GM12873 (cell line): ENCODE measurements at regions not wholly inside any gene's neighbourhood (a gene's known extent, or its start where the extent isn't known, plus 50 kb on each side); places are given as distances from the start of the nearest gene placed in this dataset.

Experiments
- TF ChIP-seq, protein P1 (sequence below): IDR thresholded peaks from 2 replicates; pipeline ENCODE4 v1.5.1; 2012; ENCODE audit warnings: low read depth, mild to moderate bottlenecking, moderate library complexity, low read length, control low read depth; ENCODE audit not compliant: insufficient read depth; ENCODE audit errors: missing control alignments

DNA sequence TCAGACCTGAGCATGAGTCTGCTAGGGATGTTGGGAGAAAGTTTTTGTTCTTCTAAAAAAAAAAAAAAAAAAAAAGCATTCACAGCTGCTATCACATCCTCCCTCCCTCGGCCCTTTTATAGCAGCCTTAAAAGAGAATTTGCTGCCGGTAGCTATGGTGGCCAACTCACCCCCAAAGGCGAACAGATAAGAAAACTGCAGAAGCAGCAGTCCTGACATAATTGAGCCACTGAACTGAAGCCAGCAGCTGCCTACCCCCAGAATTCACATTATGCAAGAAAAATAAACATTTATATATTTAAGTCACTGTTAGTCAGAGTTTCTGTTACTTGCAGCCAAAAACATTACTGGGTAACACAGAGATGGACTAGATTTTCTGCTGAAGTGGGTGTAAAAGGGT lies 124.3 kb upstream of the SMARCA2 start:
- TF ChIP-seq, protein P1, sequence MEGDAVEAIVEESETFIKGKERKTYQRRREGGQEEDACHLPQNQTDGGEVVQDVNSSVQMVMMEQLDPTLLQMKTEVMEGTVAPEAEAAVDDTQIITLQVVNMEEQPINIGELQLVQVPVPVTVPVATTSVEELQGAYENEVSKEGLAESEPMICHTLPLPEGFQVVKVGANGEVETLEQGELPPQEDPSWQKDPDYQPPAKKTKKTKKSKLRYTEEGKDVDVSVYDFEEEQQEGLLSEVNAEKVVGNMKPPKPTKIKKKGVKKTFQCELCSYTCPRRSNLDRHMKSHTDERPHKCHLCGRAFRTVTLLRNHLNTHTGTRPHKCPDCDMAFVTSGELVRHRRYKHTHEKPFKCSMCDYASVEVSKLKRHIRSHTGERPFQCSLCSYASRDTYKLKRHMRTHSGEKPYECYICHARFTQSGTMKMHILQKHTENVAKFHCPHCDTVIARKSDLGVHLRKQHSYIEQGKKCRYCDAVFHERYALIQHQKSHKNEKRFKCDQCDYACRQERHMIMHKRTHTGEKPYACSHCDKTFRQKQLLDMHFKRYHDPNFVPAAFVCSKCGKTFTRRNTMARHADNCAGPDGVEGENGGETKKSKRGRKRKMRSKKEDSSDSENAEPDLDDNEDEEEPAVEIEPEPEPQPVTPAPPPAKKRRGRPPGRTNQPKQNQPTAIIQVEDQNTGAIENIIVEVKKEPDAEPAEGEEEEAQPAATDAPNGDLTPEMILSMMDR = no peak

DNA sequence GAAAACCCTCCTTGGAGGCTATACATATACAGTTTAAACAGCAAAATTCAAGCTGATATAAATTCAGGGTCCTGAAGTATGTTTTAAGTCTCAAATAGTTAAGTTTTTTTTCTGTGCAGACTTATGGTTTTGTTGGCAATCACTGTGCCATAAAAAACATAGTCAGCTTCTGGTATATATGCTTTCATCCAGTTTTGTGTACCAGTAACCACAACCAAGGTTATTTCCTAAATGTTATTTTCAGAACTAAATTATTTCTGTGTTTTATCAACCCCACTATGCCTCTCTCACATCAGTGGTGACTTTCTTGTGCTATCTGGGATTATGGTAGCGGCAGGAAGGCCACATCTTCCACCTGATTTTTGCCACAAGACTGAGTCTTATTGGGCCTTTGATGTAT lies 107.7 kb upstream of the SMARCA2 start:
- TF ChIP-seq, protein P1 = no peak

DNA sequence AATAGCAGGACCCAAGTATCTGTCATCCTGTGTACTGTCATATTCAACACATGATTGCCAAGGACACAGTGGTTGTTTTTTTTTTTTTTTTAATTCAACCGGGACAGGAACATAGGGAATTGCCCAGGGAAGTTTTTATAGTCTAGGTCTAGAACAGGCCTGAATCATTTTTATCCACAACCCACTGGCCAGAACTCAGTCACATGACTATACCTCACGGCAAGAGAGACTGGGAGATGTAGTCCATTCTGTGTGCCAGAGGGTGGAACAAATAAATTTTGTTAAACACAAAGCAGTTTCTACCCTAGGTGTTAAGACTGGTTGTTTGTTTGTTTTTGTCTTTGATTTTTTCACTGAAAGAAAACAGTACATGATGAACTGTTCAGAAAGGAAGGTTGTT lies 105.8 kb upstream of the SMARCA2 start:
- TF ChIP-seq, protein P1 = no peak

DNA sequence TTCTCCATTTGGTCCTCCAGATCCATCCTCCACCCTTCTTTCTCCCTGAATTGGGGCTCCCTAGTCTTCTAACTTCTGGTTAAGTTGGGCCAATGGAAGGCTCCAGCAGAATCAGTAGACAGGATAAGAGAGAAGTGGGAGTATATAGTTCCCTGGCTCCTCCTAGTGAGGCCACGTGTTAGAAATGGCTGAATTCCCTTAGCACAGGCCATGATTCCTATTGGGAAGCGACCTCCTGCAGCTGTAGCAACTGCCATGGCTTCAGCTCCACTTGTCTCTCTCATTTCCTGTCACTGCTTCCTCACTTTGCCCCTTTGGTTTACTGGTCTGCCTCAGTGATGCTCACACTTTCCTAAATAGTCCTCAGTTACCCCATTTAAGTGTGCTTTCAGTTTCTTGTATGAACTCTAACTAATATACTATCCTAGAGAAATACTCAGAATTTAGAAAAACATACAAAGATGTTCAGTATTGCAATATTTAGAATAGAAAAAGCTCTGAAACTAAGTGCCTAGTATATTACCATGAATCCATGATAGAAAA lies 104.8 kb upstream of the SMARCA2 start:
- TF ChIP-seq, protein P1 = no peak

DNA sequence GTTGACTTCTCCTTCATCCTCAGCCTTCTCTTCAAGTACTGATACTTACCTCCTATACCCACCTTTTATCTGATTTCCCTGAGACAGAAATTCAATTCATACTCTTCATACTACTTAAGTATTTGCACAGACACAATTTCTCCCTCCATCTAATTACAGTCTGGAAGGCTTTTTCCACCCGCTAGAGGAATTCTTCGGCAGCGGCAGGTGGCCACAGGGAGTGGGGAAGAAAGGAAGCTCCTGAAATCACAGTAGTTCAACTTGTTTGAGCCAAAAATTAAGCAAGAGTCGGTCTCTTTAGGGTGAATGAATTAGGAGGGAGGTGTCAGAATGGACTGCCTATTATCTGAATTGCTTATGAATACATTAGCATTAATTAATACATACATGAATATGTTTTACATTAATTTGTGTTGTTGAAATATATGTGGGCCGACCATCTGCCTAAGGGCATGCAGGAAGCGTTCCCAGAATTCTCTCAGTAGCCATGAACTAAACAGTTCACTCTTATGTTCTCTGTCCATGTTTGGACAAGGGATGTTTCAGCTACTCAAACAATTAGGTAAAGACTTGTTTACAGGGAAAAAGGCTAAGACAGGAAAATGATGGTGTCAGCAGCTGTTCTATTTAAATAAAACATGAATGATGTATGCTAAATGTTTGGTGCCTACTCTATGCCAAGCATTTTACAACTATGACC lies 101.4 kb upstream of the SMARCA2 start:
- TF ChIP-seq, protein P1 = no peak

DNA sequence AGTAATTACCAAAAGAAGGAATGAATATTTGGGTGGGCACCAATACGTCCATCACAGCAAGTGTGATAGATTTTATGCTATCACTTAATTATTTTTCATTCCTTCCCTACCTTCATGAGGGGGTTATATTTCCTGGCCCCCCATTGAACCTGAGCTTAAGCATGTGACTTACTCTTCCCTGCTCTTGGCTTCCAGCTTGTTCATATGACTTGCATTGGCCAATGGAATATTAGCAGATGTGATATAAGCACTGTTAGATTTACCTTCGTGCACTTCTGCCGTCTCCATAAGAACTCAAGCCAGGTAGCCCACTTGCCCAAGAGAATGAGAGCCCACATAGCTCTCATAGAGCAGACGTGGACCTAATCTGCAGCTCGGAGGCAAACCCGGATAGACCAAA lies 99.1 kb upstream of the SMARCA2 start:
- TF ChIP-seq, protein P1 = no peak

DNA sequence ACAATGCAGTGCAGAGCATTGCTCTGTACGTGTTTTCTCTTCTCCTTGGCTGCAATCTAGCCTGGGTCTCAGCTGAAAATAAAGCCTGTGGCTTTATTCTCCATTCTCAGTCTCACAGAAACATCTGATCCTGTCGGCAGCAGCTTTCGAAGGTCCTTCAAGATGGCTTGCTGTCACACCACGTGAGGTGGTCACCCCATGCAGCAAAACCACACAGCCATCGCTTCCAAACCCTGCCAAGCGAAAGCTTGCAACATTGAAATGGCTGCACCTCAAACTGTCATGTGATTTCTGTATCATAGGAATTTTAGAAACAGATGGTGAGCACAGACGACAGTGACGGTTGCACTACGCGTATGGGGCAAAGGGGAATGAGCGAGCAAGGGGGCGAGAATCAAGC lies 98.5 kb upstream of the SMARCA2 start:
- TF ChIP-seq, protein P1 = no peak
